ENCODE measurements at regions not wholly inside any gene's neighbourhood (a gene's known extent, or its start where the extent isn't known, plus 50 kb on each side); places are given as distances from the start of the nearest gene placed in this dataset.
A peak's percentile ranks its signal among the peaks of the same experiment; 100 is the strongest.

DNA sequence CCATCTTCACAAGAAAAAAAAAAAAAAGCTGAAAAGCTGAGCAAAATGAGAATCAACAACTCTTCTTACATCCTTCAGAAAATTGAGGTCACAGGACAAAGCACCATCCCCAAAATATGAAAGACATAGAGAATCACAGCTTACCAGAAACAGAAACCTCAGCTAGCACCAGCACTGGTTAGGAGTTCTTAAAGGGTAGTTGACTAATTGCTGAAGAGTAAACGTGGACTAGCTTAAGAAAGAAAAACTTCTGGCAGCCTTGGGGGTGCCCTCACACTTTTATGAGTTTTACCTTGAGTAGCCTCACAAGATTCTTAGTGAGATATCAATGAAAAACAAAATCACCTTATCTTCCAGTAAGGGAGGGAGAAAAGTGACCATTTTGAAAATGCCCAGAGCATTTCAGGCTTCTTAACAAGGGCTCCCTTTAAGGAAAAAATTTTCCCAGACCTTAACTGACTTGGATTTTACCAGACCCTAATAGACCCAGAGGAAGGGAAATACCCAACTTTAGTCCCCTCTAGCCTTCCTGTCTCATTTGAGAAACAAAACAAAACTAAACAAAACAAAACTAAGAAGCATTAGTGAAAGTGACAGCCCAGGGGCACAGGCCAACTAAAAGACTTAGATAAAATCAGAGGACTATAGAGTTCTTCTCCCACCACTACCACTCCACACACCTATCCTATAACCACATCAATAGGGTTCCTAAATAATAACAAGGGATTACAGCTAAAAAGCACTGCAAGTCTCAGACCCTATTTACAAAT is 888.6 kb downstream of the DIAPH3 start:
- CTCF ChIA-PET, result interaction anchor here (0.6 to 1.0 kb wide), 2 partner anchors 43 to 1591 kb away, joined by 3 read pairs; no protein-coding TSS in a partner anchor
- H3K27me3 ChIP-seq (ENCODE audit: insufficient read depth), result no peaks in the 10 kb centered on the region
- POLR2A ChIA-PET, result no interaction called here
- no peak overlapping the region for H2AFZ ChIP-seq (ENCODE audit: low read depth)
- no peak overlapping the region for H3K4me3 ChIP-seq (ENCODE audit: low read depth in 2 of 2, low read length in 1 of 2)
- no peaks in the 10 kb centered on the region for H4K20me1 ChIP-seq (ENCODE audit: insufficient read depth)
- no peaks in the 10 kb centered on the region for H3K9me3 ChIP-seq
- WGBS (ENCODE audit: low lambda C conversion rate), result 17% methylated on average over 1 of the region's 1 CpG
- no peak for DNase-seq
- H3K27ac ChIP-seq (ENCODE audit: low read depth in 2 of 2, low read length in 1 of 2), result no peak overlapping the region
- no peaks in the 10 kb centered on the region for H3K79me2 ChIP-seq (ENCODE audit: insufficient read depth)
- H3K9me2 ChIP-seq, result no peaks in the 10 kb centered on the region
- no peak for TF ChIP-seq ZBTB33 (IDR thresholded peaks at IDR 0.05; ENCODE audit: borderline replicate concordance, low read depth)
- H3K4me2 ChIP-seq, result no peak overlapping the region
- peaks cover 0 to 17% of the 10 kb centered on the region in 2 experiments; a peak in 2 of 4 replicates for H3K4me1 ChIP-seq (ENCODE audit: control insufficient read depth in 1 of 2, insufficient read depth in 2 of 2, low read depth in 1 of 2, low read length in 1 of 2)
- H3K36me3 ChIP-seq (replicated peaks in 1 of 2; ENCODE audit: control insufficient read depth in 1 of 2, insufficient read depth in 2 of 2, low read length in 1 of 2), result no peaks in the 10 kb centered on the region
- H3K9ac ChIP-seq, result no peak overlapping the region
- H3F3A ChIP-seq (replicated peaks; ENCODE audit: insufficient read depth), result no peaks in the 10 kb centered on the region

DNA sequence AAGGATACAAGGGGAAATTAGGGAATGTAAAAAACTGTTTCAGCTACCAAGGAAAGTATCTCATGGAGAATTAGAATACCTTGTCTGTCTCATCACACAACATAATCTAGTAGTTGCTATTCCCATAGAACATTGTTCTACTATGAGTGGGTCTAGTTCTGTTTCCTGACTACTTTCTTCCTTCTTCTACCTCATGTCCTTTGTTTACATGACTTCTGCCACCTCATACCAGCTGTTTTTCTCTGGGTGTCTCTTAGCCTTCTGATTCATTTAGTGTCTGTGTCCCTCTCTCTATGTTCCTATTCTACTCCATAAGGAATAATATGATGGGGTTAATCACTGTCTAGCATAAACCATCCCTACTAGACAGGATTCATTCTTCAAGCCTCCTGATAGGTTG is 887.3 kb downstream of the DIAPH3 start:
- no peak overlapping the region for H3K4me3 ChIP-seq (ENCODE audit: low read depth in 2 of 2, low read length in 1 of 2)
- DNase-seq, result no peak
- H3K9me2 ChIP-seq, result no peaks in the 10 kb centered on the region
- H3K27ac ChIP-seq (ENCODE audit: low read depth in 2 of 2, low read length in 1 of 2), result peak overlapping the region in 1 of 2 experiments; percentile 25; a peak in 1 of 4 replicates
- no peaks in the 10 kb centered on the region for H3K27me3 ChIP-seq (ENCODE audit: insufficient read depth)
- no peaks in the 10 kb centered on the region for H3K79me2 ChIP-seq (ENCODE audit: insufficient read depth)
- H3F3A ChIP-seq (replicated peaks; ENCODE audit: insufficient read depth), result no peaks in the 10 kb centered on the region
- H3K4me1 ChIP-seq (ENCODE audit: control insufficient read depth in 1 of 2, insufficient read depth in 2 of 2, low read depth in 1 of 2, low read length in 1 of 2), result peaks cover 0 to 22% of the 10 kb centered on the region in 2 experiments; a peak in 2 of 4 replicates
- no peak overlapping the region for H3K4me2 ChIP-seq
- H4K20me1 ChIP-seq (ENCODE audit: insufficient read depth), result no peaks in the 10 kb centered on the region
- H3K9me3 ChIP-seq, result no peaks in the 10 kb centered on the region
- H3K36me3 ChIP-seq (replicated peaks in 1 of 2; ENCODE audit: control insufficient read depth in 1 of 2, insufficient read depth in 2 of 2, low read length in 1 of 2), result no peaks in the 10 kb centered on the region
- POLR2A ChIA-PET, result no interaction called here
- CTCF ChIA-PET, result interaction anchor here (0.6 to 1.0 kb wide), 3 partner anchors 8 to 401 kb away, joined by 3 read pairs; no protein-coding TSS in a partner anchor
- no peak overlapping the region for H3K9ac ChIP-seq
- no peak overlapping the region for H2AFZ ChIP-seq (ENCODE audit: low read depth)
- TF ChIP-seq SMC3 (IDR thresholded peaks at IDR 0.05; ENCODE audit: low read depth, low read length), result no peak
- TF ChIP-seq, protein P1, sequence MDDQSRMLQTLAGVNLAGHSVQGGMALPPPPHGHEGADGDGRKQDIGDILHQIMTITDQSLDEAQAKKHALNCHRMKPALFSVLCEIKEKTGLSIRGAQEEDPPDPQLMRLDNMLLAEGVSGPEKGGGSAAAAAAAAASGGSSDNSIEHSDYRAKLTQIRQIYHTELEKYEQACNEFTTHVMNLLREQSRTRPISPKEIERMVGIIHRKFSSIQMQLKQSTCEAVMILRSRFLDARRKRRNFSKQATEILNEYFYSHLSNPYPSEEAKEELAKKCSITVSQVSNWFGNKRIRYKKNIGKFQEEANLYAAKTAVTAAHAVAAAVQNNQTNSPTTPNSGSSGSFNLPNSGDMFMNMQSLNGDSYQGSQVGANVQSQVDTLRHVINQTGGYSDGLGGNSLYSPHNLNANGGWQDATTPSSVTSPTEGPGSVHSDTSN (IDR thresholded peaks at IDR 0.05), result no peak
- TF ChIP-seq IRF3 (IDR thresholded peaks at IDR 0.05; ENCODE audit: low read depth, low read length), result no peak
- TF ChIP-seq NRF1 (IDR thresholded peaks at IDR 0.05; ENCODE audit: low read depth, low read length), result no peak
- TF ChIP-seq MAX (IDR thresholded peaks at IDR 0.05; ENCODE audit: low read depth), result no peak
- TF ChIP-seq POLR2AphosphoS5 (IDR thresholded peaks at IDR 0.05; ENCODE audit: low read depth, low read length), result no peak
- no peak for TF ChIP-seq TCF12 (IDR thresholded peaks at IDR 0.05)
- no peak for TF ChIP-seq ZBTB33 (IDR thresholded peaks at IDR 0.05; ENCODE audit: borderline replicate concordance, low read depth)
- TF ChIP-seq TAF1 (IDR thresholded peaks at IDR 0.05; ENCODE audit: borderline replicate concordance, low read depth, low read length), result no peak
- TF ChIP-seq FOSL2 (IDR thresholded peaks at IDR 0.05; ENCODE audit: borderline replicate concordance, low read depth), result no peak
- no peak for TF ChIP-seq JUND (IDR thresholded peaks at IDR 0.05)
- TF ChIP-seq RXRA (IDR thresholded peaks at IDR 0.05; ENCODE audit: borderline replicate concordance, low read depth), result no peak
- TF ChIP-seq RCOR1 (IDR thresholded peaks at IDR 0.05; ENCODE audit: low read length), result no peak
- no peak for TF ChIP-seq TEAD4 (IDR thresholded peaks at IDR 0.05; ENCODE audit: borderline replicate concordance, insufficient read depth)
- no peak for TF ChIP-seq REST (IDR thresholded peaks at IDR 0.05; ENCODE audit: low read depth, low read length)
